ENCODE measurements at regions not wholly inside any gene's neighbourhood (a gene's known extent, or its start where the extent isn't known, plus 50 kb on each side); places are given as distances from the start of the nearest gene placed in this dataset.

DNA sequence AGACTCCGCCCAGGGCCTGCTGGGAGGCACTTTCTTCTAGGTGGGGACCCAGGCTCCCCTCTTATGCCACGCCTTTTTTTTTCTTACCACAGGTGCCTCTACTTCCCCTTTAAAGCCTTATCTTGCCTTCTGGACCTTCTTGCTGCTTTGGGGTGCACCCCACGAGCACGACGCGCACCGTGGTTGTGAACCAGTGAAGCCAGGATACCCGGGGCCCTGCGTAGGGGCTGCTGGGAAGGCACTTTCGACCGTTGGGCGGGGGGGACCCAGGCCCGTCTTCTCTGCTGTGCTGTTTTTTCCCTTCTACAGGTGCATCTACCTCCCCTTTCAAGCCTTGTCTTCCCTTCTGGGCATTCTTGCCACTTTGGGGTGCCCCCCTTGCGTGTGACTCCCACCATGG, 305.4 kb downstream of the ALG10 start:
- Histone ChIP-seq H3K4ac (ENCODE audit: low read depth in 1 of 2, low read length in 2 of 2) (no peak overlapping the region), H2AFZ (ENCODE audit: low read depth, low read length) (no peak overlapping the region), H2AK5ac (ENCODE audit: low read length, severe bottlenecking) (no peak overlapping the region), H3K18ac (ENCODE audit: low read depth in 1 of 2, low read length in 2 of 2) (no peak overlapping the region), H4K91ac (ENCODE audit: low read length) (no peak overlapping the region), H2BK15ac (ENCODE audit: low read depth, poor library complexity, severe bottlenecking) (no peak overlapping the region), H3K4me3 (ENCODE audit: insufficient read depth in 1 of 2, low read depth in 1 of 2, low read length in 2 of 2) (no peak overlapping the region), H3K27ac (ENCODE audit: low read length, poor library complexity, severe bottlenecking) (no peak overlapping the region), H2BK120ac (ENCODE audit: low read depth, low read length) (no peak overlapping the region), H3K4me1 (ENCODE audit: control insufficient read depth, insufficient read depth, low read depth, low read length) (no peaks in the 10 kb centered on the region), H3K9me3 (ENCODE audit: control insufficient read depth, low read length) (no peaks in the 10 kb centered on the region), H3K79me1 (replicated peaks; ENCODE audit: low read length, poor library complexity, severe bottlenecking) (no peaks in the 10 kb centered on the region), H4K8ac (ENCODE audit: low read length) (no peak overlapping the region), H3K23ac (ENCODE audit: low read length in 2 of 2) (no peak overlapping the region), H2BK12ac (ENCODE audit: low read length in 2 of 2) (no peak overlapping the region), H3K27me3 (ENCODE audit: control insufficient read depth in 1 of 2, insufficient read depth in 1 of 2, low read length in 2 of 2) (no peaks in the 10 kb centered on the region), H3K9ac (ENCODE audit: low read length) (no peak overlapping the region), H3K14ac (ENCODE audit: low read length in 2 of 2) (no peak overlapping the region), H2BK5ac (ENCODE audit: low read depth, low read length, poor library complexity, severe bottlenecking) (no peak overlapping the region), H3K4me2 (ENCODE audit: low read length, poor library complexity, severe bottlenecking) (no peak overlapping the region), H3K36me3 (ENCODE audit: control insufficient read depth in 1 of 2, insufficient read depth in 2 of 2, low read depth in 1 of 2, low read length in 2 of 2) (no peaks in the 10 kb centered on the region)
- no peak for DNase-seq
- 76% methylated on average over 14 of the region's 14 CpGs for WGBS

DNA sequence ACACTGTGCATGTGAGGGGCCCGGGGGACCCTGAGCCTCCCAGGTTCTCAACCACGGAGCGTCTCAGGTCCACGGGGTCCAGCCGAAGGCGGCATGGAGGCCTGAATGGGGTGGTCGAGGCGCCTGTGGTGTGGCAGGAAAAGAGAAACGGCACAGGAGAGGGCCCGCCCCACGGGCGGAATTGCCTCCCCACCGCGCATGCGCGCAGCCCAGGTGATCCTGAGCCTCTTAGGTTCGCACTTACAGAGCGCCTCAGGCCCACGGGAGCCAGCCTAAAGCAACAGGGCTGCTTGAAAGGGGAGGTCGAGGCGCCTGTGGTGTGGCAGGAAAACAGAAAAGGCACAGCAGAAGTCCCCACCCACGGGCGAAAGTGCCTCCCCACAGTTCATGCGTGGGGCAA, 311.0 kb downstream of the ALG10 start:
- Histone ChIP-seq H3K4me3 (ENCODE audit: insufficient read depth in 1 of 2, low read depth in 1 of 2, low read length in 2 of 2) (no peak overlapping the region), H2AK5ac (ENCODE audit: low read length, severe bottlenecking) (no peak overlapping the region), H2AFZ (ENCODE audit: low read depth, low read length) (no peak overlapping the region), H4K8ac (ENCODE audit: low read length) (no peak overlapping the region), H3K36me3 (ENCODE audit: control insufficient read depth in 1 of 2, insufficient read depth in 2 of 2, low read depth in 1 of 2, low read length in 2 of 2) (no peaks in the 10 kb centered on the region), H3K27ac (ENCODE audit: low read length, poor library complexity, severe bottlenecking) (no peak overlapping the region), H3K79me1 (replicated peaks; ENCODE audit: low read length, poor library complexity, severe bottlenecking) (no peaks in the 10 kb centered on the region), H3K27me3 (ENCODE audit: control insufficient read depth in 1 of 2, insufficient read depth in 1 of 2, low read length in 2 of 2) (no peaks in the 10 kb centered on the region), H2BK12ac (ENCODE audit: low read length in 2 of 2) (no peak overlapping the region), H2BK5ac (ENCODE audit: low read depth, low read length, poor library complexity, severe bottlenecking) (no peak overlapping the region), H3K23ac (ENCODE audit: low read length in 2 of 2) (no peak overlapping the region), H3K18ac (ENCODE audit: low read depth in 1 of 2, low read length in 2 of 2) (no peak overlapping the region), H4K91ac (ENCODE audit: low read length) (no peak overlapping the region), H3K9ac (ENCODE audit: low read length) (no peak overlapping the region), H3K4ac (ENCODE audit: low read depth in 1 of 2, low read length in 2 of 2) (no peak overlapping the region), H2BK15ac (ENCODE audit: low read depth, poor library complexity, severe bottlenecking) (no peak overlapping the region), H3K14ac (ENCODE audit: low read length in 2 of 2) (no peak overlapping the region), H3K4me1 (ENCODE audit: control insufficient read depth, insufficient read depth, low read depth, low read length) (no peaks in the 10 kb centered on the region), H2BK120ac (ENCODE audit: low read depth, low read length) (no peak overlapping the region), H3K4me2 (ENCODE audit: low read length, poor library complexity, severe bottlenecking) (no peak overlapping the region), H3K9me3 (ENCODE audit: control insufficient read depth, low read length) (no peaks in the 10 kb centered on the region)
- DNase-seq = no peak
- WGBS = 75% methylated on average over 24 of the region's 24 CpGs

DNA sequence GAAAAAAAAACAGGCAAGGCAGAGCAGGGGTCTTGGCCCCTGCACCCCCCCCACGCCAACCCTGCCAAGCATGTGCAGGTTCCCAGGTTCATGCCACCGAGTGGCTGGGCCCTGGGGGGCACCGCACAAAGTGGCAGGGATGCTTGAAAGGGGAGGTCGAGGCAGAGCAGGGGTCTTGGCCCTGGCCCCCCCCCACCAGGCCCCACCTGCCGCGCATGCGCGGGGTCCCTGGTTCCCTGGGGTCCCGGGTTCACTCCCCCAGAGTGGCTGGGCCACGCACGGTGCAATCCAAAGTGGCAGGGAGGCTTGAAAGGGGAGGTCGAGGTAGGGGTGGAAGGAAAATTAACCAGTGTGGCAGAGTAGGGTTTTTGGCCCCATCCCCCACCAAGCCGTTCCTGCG, 312.2 kb downstream of the ALG10 start:
- no peaks in the 10 kb centered on the region for H3K27me3 ChIP-seq (ENCODE audit: control insufficient read depth in 1 of 2, insufficient read depth in 1 of 2, low read length in 2 of 2)
- no peak overlapping the region for H4K8ac ChIP-seq (ENCODE audit: low read length)
- H3K36me3 ChIP-seq (ENCODE audit: control insufficient read depth in 1 of 2, insufficient read depth in 2 of 2, low read depth in 1 of 2, low read length in 2 of 2) = peaks cover 0 to 1% of the 10 kb centered on the region in 2 experiments
- H3K9me3 ChIP-seq (ENCODE audit: control insufficient read depth, low read length) = no peaks in the 10 kb centered on the region
- H3K4me2 ChIP-seq (ENCODE audit: low read length, poor library complexity, severe bottlenecking) = no peak overlapping the region
- no peak overlapping the region for H2BK5ac ChIP-seq (ENCODE audit: low read depth, low read length, poor library complexity, severe bottlenecking)
- H3K4ac ChIP-seq (ENCODE audit: low read depth in 1 of 2, low read length in 2 of 2) = no peak overlapping the region
- no peak overlapping the region for H3K9ac ChIP-seq (ENCODE audit: low read length)
- 85% methylated on average over 14 of the region's 14 CpGs for WGBS
- H3K4me3 ChIP-seq (ENCODE audit: insufficient read depth in 1 of 2, low read depth in 1 of 2, low read length in 2 of 2) = no peak overlapping the region
- H3K23ac ChIP-seq (ENCODE audit: low read length in 2 of 2) = no peak overlapping the region
- no peak overlapping the region for H4K91ac ChIP-seq (ENCODE audit: low read length)
- H2AFZ ChIP-seq (ENCODE audit: low read depth, low read length) = no peak overlapping the region
- no peak overlapping the region for H2BK15ac ChIP-seq (ENCODE audit: low read depth, poor library complexity, severe bottlenecking)
- H3K79me1 ChIP-seq (replicated peaks; ENCODE audit: low read length, poor library complexity, severe bottlenecking) = no peaks in the 10 kb centered on the region
- H3K14ac ChIP-seq (ENCODE audit: low read length in 2 of 2) = no peak overlapping the region
- no peak overlapping the region for H2AK5ac ChIP-seq (ENCODE audit: low read length, severe bottlenecking)
- no peak overlapping the region for H2BK12ac ChIP-seq (ENCODE audit: low read length in 2 of 2)
- no peaks in the 10 kb centered on the region for H3K4me1 ChIP-seq (ENCODE audit: control insufficient read depth, insufficient read depth, low read depth, low read length)
- no peak for DNase-seq
- no peak overlapping the region for H3K18ac ChIP-seq (ENCODE audit: low read depth in 1 of 2, low read length in 2 of 2)
- H3K27ac ChIP-seq (ENCODE audit: low read length, poor library complexity, severe bottlenecking) = no peak overlapping the region
- no peak overlapping the region for H2BK120ac ChIP-seq (ENCODE audit: low read depth, low read length)

DNA sequence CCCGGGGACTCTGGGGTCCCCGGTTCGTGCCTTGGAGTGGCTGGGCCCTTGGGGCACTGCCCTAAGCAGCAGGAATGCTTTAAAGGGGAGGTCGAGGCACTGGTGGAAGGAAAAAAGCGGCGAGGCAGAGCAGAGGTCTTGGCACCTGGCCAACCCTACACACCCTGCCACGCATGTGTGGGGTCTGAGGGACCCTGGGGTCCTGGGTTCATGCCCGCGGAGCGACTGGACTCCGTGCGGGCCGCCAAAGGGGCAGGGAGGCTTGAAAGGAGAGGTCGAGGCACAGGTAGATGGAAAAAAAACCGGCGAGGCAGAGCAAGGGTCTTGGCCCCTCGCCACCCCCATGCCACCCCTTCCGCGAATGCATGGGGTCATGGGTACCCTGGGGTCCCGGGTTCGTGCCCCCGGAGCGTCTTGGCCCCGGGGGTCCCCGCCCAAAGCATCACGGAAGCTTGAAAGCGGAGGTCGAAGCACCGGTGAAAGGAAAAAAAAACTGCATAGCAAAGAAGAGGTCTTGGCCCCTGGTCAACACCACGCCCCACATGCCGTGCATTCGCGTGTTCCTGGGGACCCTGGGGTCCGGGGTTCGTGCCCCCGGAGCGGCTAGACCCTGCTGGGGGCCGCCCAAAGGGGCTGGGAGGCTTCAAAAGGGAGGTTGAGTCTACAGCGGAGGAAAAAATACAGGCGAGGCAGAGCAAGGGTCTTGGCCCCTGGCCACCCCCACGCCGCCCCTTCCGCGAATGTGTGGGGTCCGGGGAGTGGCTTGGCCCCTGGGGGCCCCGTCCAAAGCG, 312.9 kb downstream of the ALG10 start:
- H2BK15ac ChIP-seq (ENCODE audit: low read depth, poor library complexity, severe bottlenecking) = no peak overlapping the region

More for the DNA sequence above, 312.9 kb downstream of the ALG10 start:
- no peak overlapping the region for H2AK5ac ChIP-seq (ENCODE audit: low read length, severe bottlenecking)
- H3K4me2 ChIP-seq (ENCODE audit: low read length, poor library complexity, severe bottlenecking) = no peak overlapping the region
- no peaks in the 10 kb centered on the region for H3K9me3 ChIP-seq (ENCODE audit: control insufficient read depth, low read length)
- no peaks in the 10 kb centered on the region for H3K79me1 ChIP-seq (replicated peaks; ENCODE audit: low read length, poor library complexity, severe bottlenecking)
- H3K9ac ChIP-seq (ENCODE audit: low read length) = no peak overlapping the region
- no peak overlapping the region for H3K18ac ChIP-seq (ENCODE audit: low read depth in 1 of 2, low read length in 2 of 2)
- no peak overlapping the region for H2BK120ac ChIP-seq (ENCODE audit: low read depth, low read length)
- H3K36me3 ChIP-seq (ENCODE audit: control insufficient read depth in 1 of 2, insufficient read depth in 2 of 2, low read depth in 1 of 2, low read length in 2 of 2) = peaks cover 0 to 3% of the 10 kb centered on the region in 2 experiments
- WGBS = 57% methylated on average over 45 of the region's 47 CpGs
- H2BK12ac ChIP-seq (ENCODE audit: low read length in 2 of 2) = no peak overlapping the region
- no peaks in the 10 kb centered on the region for H3K4me1 ChIP-seq (ENCODE audit: control insufficient read depth, insufficient read depth, low read depth, low read length)
- H3K27me3 ChIP-seq (ENCODE audit: control insufficient read depth in 1 of 2, insufficient read depth in 1 of 2, low read length in 2 of 2) = no peaks in the 10 kb centered on the region
- no peak overlapping the region for H4K91ac ChIP-seq (ENCODE audit: low read length)
- no peak for DNase-seq
- no peak overlapping the region for H4K8ac ChIP-seq (ENCODE audit: low read length)
- no peak overlapping the region for H3K4ac ChIP-seq (ENCODE audit: low read depth in 1 of 2, low read length in 2 of 2)
- no peak overlapping the region for H3K14ac ChIP-seq (ENCODE audit: low read length in 2 of 2)
- H3K4me3 ChIP-seq (ENCODE audit: insufficient read depth in 1 of 2, low read depth in 1 of 2, low read length in 2 of 2) = no peak overlapping the region
- no peak overlapping the region for H3K23ac ChIP-seq (ENCODE audit: low read length in 2 of 2)
- no peak overlapping the region for H2AFZ ChIP-seq (ENCODE audit: low read depth, low read length)
- no peak overlapping the region for H3K27ac ChIP-seq (ENCODE audit: low read length, poor library complexity, severe bottlenecking)
- H2BK5ac ChIP-seq (ENCODE audit: low read depth, low read length, poor library complexity, severe bottlenecking) = no peak overlapping the region
